ENCODE measurements at regions not wholly inside any gene's neighbourhood (a gene's known extent, or its start where the extent isn't known, plus 50 kb on each side); places are given as distances from the start of the nearest gene placed in this dataset.

DNA sequence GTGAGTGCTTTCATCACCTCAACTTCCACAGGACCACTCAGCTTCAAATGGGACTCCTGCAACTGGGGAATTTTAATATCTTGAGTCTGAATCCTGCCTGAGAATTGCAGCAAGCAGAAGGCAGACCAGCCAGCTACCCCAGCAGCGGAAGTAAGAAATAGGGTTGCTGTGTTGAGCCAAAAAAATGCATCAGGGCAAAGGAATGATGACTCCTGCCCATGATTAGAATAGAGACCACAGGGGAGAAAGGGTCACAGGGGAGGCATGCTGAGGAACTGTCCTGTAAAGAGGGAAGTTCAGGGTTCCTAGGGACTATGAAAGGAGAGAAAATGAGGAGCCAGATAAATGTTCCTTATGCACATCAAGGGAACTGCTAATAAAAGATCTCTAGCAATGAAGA lies 370.2 kb downstream of the KCTD12 start:
- intact Hi-C loops (cut with DNase I; ENCODE audit: low total_unique reads): no loop called here
- TF ChIP-seq, protein P1, sequence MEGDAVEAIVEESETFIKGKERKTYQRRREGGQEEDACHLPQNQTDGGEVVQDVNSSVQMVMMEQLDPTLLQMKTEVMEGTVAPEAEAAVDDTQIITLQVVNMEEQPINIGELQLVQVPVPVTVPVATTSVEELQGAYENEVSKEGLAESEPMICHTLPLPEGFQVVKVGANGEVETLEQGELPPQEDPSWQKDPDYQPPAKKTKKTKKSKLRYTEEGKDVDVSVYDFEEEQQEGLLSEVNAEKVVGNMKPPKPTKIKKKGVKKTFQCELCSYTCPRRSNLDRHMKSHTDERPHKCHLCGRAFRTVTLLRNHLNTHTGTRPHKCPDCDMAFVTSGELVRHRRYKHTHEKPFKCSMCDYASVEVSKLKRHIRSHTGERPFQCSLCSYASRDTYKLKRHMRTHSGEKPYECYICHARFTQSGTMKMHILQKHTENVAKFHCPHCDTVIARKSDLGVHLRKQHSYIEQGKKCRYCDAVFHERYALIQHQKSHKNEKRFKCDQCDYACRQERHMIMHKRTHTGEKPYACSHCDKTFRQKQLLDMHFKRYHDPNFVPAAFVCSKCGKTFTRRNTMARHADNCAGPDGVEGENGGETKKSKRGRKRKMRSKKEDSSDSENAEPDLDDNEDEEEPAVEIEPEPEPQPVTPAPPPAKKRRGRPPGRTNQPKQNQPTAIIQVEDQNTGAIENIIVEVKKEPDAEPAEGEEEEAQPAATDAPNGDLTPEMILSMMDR (IDR thresholded peaks at IDR 0.05): no peak
- no peak for TF ChIP-seq POLR2A (IDR thresholded peaks at IDR 0.05)
- no peak overlapping the region for H3K4me3 ChIP-seq (ENCODE audit: low read depth, poor library complexity, severe bottlenecking)
- WGBS, 2 donors: 48 to 54% methylated on average over 1 of the region's 1 CpG
- no peak for DNase-seq (ENCODE audit: low spot score in 2 of 2)

DNA sequence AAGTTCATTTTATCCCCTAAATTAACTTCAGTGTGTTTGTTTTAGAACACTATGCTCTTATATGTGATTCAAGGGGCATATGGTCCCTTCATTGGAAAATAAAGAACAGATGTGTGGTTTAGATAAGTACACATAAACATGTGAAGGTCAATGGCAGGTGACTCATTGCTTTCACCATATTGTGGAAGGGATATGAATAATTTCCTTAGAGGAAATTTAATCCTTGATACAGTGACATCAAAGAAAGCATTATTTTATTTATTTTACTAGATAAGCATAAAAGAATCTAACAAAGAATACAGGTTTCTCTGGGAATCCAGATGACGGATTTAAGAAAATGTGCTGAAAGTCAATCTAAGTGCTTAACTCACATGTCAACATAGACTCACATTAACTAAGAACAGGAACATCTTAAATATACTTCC lies 373.5 kb downstream of the KCTD12 start:
- intact Hi-C loops (cut with DNase I; ENCODE audit: low total_unique reads): no loop called here
- no peak for DNase-seq (ENCODE audit: low spot score in 2 of 2)
- TF ChIP-seq POLR2A (IDR thresholded peaks at IDR 0.05): no peak
- TF ChIP-seq, protein P1 (IDR thresholded peaks at IDR 0.05): no peak
- 70 to 74% methylated on average over 1 of the region's 1 CpG for WGBS, 2 donors
- no peak overlapping the region for H3K4me3 ChIP-seq (ENCODE audit: low read depth, poor library complexity, severe bottlenecking)

DNA sequence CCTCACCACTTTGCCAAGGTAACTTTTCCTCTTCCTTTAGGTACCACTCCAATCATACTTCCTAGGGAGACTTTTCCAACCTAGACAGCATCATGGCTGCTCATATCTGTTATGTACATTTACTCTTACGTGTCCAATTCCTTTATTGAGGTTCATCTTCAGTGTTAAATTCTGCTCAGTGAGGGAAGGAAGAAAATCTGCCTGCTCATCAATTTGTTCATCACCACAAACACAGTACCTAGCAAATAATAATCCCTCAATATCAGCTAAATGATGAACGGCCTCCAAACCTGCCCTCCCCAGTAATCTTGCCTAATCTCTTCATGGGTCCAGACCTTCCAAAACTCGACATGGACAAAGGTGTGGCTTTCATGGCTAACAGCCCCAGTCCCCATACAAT lies 380.8 kb downstream of the KCTD12 start:
- intact Hi-C loops (cut with DNase I; ENCODE audit: low total_unique reads): no loop called here
- no peak for DNase-seq (ENCODE audit: low spot score in 2 of 2)
- no peak overlapping the region for H3K4me3 ChIP-seq (ENCODE audit: low read depth, poor library complexity, severe bottlenecking)
- TF ChIP-seq, protein P1 (IDR thresholded peaks at IDR 0.05): no peak
- no peak for TF ChIP-seq POLR2A (IDR thresholded peaks at IDR 0.05)
- 66 to 83% methylated on average over 3 of the region's 3 CpGs for WGBS, 2 donors

DNA sequence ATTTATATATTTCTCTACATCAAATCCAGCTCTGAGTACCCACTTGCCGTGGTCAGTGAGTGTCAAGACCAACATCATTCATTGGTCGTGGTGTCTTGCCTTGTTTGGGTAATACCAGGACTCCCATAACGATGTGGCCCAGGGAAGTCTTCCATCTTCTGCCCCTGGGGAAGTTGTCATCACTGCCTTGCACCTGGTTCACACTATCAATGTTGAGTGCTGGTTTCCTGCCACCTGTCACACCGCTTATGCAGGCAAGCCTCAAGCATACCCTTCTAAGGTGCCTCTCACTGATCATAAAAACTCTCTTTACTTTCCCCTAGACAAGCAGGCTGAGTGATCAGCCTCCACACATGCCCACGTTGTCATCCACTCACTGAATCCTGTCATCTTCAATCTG lies 382.4 kb downstream of the KCTD12 start:
- H3K4me3 ChIP-seq (ENCODE audit: low read depth, poor library complexity, severe bottlenecking): no peak overlapping the region
- 60 to 79% methylated on average over 5 of the region's 5 CpGs for WGBS, 2 donors
- DNase-seq (ENCODE audit: low spot score in 2 of 2): no peak
- intact Hi-C loops (cut with DNase I; ENCODE audit: low total_unique reads): no loop called here
- TF ChIP-seq POLR2A (IDR thresholded peaks at IDR 0.05): no peak
- TF ChIP-seq, protein P1 (IDR thresholded peaks at IDR 0.05): no peak

DNA sequence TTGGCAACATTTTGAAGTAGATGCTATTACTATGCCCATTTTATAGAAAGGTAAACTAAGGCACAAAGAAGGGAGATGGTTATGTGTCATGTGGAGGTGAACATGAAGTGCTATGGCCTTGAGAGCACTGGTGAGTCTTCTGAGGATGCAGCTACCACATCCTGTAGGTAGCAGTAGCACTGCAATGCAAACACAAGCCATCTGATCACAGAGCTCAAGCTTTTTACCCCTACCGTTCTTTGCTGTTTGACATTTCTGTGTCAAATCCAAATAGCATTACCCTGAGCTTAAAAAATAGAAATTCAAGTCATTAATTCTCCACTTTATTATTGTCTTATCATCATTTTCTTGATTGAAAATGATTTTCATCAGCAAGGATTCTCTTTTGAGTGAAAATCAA lies 382.9 kb downstream of the KCTD12 start:
- no peak overlapping the region for H3K4me3 ChIP-seq (ENCODE audit: low read depth, poor library complexity, severe bottlenecking)
- intact Hi-C loops (cut with DNase I; ENCODE audit: low total_unique reads): no loop called here
- DNase-seq (ENCODE audit: low spot score in 2 of 2): no peak
- WGBS, 2 donors: 91 to 94% methylated on average over 1 of the region's 1 CpG
- TF ChIP-seq POLR2A (IDR thresholded peaks at IDR 0.05): no peak
- TF ChIP-seq, protein P1 (IDR thresholded peaks at IDR 0.05): no peak

DNA sequence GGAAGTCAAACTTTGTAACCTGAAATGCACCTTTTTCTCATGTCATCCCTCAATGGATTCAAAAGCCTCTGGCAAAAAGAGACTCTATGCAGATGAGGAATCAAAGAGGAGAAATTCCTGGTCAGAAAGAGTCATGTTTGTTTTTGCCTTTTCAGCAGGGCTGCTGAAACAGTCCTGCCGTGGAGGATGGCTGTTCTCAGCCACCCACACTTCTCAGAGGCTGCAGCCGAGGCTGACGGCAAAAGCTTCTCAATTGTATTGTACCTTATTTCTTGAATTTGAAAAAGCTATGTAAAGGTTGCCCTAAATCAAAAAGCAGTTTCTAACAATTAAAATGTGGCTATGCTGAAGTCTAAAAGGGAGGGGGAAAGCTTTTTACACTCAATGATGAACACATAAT lies 385.3 kb downstream of the KCTD12 start:
- intact Hi-C loops (cut with DNase I; ENCODE audit: low total_unique reads): no loop called here
- 45 to 51% methylated on average over 3 of the region's 3 CpGs for WGBS, 2 donors
- H3K4me3 ChIP-seq (ENCODE audit: low read depth, poor library complexity, severe bottlenecking): no peak overlapping the region
- DNase-seq (ENCODE audit: low spot score in 2 of 2): no peak
- no peak for TF ChIP-seq POLR2A (IDR thresholded peaks at IDR 0.05)
- TF ChIP-seq, protein P1 (IDR thresholded peaks at IDR 0.05): no peak
